ENCODE measurements at regions not wholly inside any gene's neighbourhood (a gene's known extent, or its start where the extent isn't known, plus 50 kb on each side); places are given as distances from the start of the nearest gene placed in this dataset.

DNA sequence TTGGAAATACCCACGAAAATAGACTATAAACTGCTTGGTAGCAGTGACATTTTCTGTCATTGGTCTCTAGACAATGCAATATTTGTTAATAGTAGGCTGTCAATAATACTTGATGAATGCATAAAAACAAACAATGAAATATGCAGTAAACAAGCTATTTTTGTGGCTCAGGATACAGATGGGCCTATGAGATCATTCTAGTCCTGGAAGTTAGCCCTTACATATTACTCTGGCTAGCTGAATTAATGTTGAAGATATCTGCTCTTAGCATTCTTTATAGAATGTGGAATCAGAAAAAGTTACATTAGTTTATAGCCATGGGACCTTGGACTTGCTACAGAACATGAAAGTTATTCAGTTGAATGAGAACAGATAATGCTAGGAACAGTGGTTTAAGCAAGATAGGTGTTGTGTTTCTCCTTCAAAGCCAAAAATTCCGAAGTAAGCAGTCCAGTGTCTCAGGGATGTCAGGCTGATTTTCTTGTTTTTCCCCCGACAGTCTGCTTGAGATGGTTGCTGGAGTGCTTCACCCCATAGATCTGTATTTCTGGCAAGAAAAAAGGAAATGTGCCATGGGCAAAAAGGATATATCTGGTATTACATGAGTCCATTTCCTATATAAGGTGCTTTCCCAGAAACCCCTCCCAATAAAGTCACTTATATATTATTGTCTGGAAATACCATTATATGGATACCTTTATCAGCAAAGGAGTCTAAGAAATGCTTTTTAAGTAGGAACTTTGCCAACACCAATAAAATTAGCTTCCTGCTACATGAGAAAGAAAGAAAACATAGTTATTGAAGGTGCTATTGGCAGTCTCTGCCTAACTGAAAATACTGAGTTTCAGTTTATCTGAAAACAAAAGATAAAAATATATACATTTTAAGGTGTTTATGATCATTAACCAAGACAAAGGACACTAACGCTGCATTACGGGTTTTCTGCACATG, 619.4 kb upstream of the ATP2B1 start:
- peaks cover 0 to 49% (median 0%) of the 10 kb centered on the region in 11 experiments; a peak in 5 of 22 replicates for H3K27me3 ChIP-seq
- H3K4me3 ChIP-seq: no peak overlapping the region
- H3K36me3 ChIP-seq: no peaks in the 10 kb centered on the region
- TF ChIP-seq Cebpa-rat (IDR thresholded peaks at IDR 0.05): no peak
- H3K27ac ChIP-seq: no peak overlapping the region
- H3K4me1 ChIP-seq: no peaks in the 10 kb centered on the region
- no peaks in the 10 kb centered on the region for H3K9me3 ChIP-seq (replicated peaks in 1 of 11)
- H3K9ac ChIP-seq: no peak overlapping the region
- no peaks in the 10 kb centered on the region for H4K20me1 ChIP-seq
- no peak overlapping the region for H3K4me2 ChIP-seq

DNA sequence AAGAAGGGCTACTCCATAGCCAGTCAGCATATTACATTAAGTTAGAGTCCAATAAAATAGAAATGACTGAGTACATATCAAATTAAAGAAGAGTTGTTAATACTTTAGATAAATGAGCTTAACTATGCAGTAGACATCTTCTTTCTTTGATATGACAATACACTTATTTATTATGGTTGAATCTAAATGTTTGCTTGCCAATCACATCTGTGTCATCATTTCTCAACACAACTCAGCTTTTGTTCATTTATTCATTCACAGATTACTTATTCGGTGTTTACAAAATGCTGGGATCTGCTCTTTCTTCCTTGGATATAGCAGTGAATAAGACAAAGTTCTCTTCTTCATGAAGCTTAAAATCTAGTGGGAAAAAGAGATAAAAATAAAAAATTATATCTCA, 614.6 kb upstream of the ATP2B1 start:
- Histone ChIP-seq H3K4me1 (no peaks in the 10 kb centered on the region), H3K9me3 (replicated peaks in 1 of 11) (no peaks in the 10 kb centered on the region), H3K9ac (no peak overlapping the region), H3K36me3 (no peaks in the 10 kb centered on the region), H3K4me3 (no peak overlapping the region), H4K20me1 (no peaks in the 10 kb centered on the region), H3K4me2 (no peak overlapping the region), H3K27ac (no peak overlapping the region), H3K27me3 (peaks cover 0 to 16% (median 0%) of the 10 kb centered on the region in 11 experiments; a peak in 3 of 22 replicates)
- TF ChIP-seq Cebpa-rat (IDR thresholded peaks at IDR 0.05): no peak

DNA sequence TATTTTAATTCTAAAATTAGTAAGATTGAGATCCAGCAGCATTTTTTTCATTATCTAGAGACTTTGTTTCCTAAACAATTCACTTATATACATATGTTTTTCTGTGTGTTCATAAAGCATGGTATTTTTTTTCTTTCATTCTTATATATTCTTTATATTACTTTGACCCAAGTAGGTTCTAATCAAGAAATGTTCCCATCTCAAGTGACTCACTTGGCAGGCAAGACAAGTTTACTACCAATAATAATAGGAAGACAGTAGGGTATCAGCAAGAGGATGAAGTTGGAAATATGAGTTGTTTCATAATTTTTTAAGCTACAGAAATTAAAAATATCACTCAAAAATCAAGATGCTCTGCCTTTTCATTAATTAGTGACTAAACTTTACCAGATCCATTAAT, 613.4 kb upstream of the ATP2B1 start:
- TF ChIP-seq Cebpa-rat (IDR thresholded peaks at IDR 0.05): no peak
- Histone ChIP-seq H3K36me3 (no peaks in the 10 kb centered on the region), H3K27ac (no peak overlapping the region), H3K4me1 (no peaks in the 10 kb centered on the region), H3K9me3 (replicated peaks in 1 of 11) (no peaks in the 10 kb centered on the region), H3K4me3 (no peak overlapping the region), H3K9ac (no peak overlapping the region), H3K4me2 (no peak overlapping the region), H3K27me3 (peaks cover 0 to 11% (median 0%) of the 10 kb centered on the region in 11 experiments; a peak in 1 of 22 replicates), H4K20me1 (no peaks in the 10 kb centered on the region)

DNA sequence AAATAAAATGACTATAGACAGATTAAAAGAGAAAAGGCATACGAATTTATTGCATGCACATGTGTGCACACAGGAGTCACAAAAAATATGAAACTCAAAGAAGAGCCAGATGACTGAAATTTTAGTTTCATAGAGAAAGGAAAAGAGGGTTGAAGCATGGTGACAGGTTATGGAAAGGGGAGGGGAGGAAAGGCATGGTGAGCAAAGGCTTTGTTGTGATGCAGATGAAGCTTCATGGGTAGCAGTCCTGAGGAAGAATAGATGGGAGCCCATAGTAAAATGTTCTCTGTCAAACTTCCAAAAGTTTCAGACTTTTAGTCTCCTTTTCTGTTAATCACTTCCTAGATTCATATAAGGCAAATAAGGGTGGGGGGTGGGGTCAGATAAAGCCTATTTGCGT, 612.7 kb upstream of the ATP2B1 start:
- peaks cover 0 to 11% (median 0%) of the 10 kb centered on the region in 11 experiments; a peak in 1 of 22 replicates for H3K27me3 ChIP-seq
- H3K9ac ChIP-seq: no peak overlapping the region
- no peak for TF ChIP-seq Cebpa-rat (IDR thresholded peaks at IDR 0.05)
- H3K36me3 ChIP-seq: no peaks in the 10 kb centered on the region
- H3K9me3 ChIP-seq (replicated peaks in 1 of 11): no peaks in the 10 kb centered on the region
- no peak overlapping the region for H3K4me3 ChIP-seq
- no peaks in the 10 kb centered on the region for H4K20me1 ChIP-seq
- H3K27ac ChIP-seq: no peak overlapping the region
- H3K4me2 ChIP-seq: no peak overlapping the region
- no peaks in the 10 kb centered on the region for H3K4me1 ChIP-seq

DNA sequence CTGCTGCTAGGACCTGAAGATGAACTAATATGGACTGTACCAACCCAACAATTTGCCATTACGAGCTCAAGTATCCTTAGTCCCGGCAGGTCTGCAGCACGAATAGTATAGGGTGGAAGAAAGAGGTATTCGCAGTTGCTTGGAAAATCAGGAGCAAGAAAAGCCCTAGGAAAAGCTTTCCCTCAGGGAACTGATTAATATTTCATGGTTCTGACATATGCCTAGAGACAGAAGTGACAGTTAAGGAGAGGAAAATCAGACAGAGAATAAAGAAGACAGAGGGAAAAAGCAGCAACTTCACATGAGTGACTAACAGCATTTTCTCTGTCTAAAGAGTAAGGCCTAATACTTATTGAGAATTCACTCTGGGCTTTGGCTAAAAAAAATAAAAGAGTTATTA, 602.9 kb upstream of the ATP2B1 start:
- Histone ChIP-seq H3K36me3 (no peaks in the 10 kb centered on the region), H3K4me1 (no peaks in the 10 kb centered on the region), H3K4me3 (no peak overlapping the region), H3K27me3 (no peaks in the 10 kb centered on the region), H3K9ac (no peak overlapping the region), H4K20me1 (no peaks in the 10 kb centered on the region), H3K4me2 (no peak overlapping the region), H3K9me3 (replicated peaks in 1 of 11) (no peaks in the 10 kb centered on the region), H3K27ac (no peak overlapping the region)
- TF ChIP-seq Cebpa-rat (IDR thresholded peaks at IDR 0.05): no peak

DNA sequence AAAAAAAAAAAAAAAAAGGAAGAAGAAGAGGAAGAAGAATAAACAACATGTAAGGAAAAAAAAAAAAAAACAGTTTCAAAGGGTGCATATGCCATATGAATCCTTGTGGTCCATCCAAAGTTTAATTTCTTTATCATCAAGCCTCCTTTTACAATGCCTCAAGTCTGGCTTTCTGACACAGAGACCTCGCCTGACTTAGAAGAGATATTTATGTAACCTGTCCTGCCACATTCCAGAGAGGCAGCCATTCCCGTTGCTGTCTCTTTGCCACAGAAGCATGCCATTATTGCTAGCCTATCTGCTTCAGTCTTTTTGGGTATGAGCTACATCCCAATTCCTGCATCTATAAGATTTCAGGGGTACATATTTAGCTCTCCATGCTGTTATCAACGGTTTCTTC, 596.7 kb upstream of the ATP2B1 start:
- no peaks in the 10 kb centered on the region for H4K20me1 ChIP-seq
- TF ChIP-seq Cebpa-rat (IDR thresholded peaks at IDR 0.05): no peak
- H3K27me3 ChIP-seq: no peaks in the 10 kb centered on the region
- no peak overlapping the region for H3K4me2 ChIP-seq
- H3K9ac ChIP-seq: no peak overlapping the region
- H3K36me3 ChIP-seq: no peaks in the 10 kb centered on the region
- H3K4me1 ChIP-seq: peaks cover 0 to 2% (median 0%) of the 10 kb centered on the region in 10 experiments; a peak in 5 of 20 replicates
- no peak overlapping the region for H3K4me3 ChIP-seq
- no peak overlapping the region for H3K27ac ChIP-seq
- H3K9me3 ChIP-seq (replicated peaks in 1 of 11): no peaks in the 10 kb centered on the region; a peak in 1 of 22 replicates

DNA sequence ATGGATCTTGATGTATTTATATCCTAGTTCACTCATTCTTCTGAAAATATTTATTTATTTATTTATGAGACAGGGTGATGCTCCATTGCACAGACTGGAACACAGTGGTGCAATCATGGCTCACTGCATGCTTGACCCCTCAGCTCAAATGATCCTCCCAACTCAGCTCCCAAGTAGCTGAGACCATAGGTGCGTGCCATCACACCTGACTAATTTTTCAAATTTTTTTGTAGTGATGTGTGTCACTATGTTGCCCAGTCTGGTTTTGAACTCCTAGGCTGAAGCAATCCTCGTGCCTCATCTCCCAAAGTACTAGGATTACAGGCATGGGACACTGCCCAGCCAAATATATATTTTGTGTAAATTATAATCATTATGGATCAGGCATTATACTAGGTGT, 595.6 kb upstream of the ATP2B1 start:
- Histone ChIP-seq H4K20me1 (no peaks in the 10 kb centered on the region), H3K4me1 (peaks cover 6 to 13% (median 11%) of the 10 kb centered on the region in 10 experiments; a peak in 18 of 20 replicates), H3K4me3 (no peak overlapping the region), H3K4me2 (no peak overlapping the region), H3K27ac (no peak overlapping the region), H3K27me3 (no peaks in the 10 kb centered on the region), H3K9ac (no peak overlapping the region), H3K36me3 (no peaks in the 10 kb centered on the region), H3K9me3 (replicated peaks in 1 of 11) (no peaks in the 10 kb centered on the region; a peak in 1 of 22 replicates)
- no peak for TF ChIP-seq Cebpa-rat (IDR thresholded peaks at IDR 0.05)

DNA sequence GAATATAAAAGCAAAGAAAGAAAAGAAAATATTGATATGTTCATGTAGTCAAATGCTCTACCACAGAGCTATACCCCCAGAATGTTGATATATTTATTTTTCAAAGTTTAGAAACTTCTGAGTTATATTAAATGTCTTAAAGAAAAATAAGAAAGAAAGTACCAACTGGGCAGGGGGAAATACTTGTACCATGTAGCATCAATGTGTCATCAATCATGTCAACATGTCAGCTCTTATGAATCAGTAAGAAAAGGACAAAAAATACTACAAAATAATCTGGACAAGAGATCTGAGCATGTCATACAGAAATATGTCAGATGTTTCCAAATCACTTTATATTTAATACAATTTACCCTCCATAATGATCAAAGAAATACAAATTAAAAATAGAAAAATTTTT, 595.1 kb upstream of the ATP2B1 start:
- Histone ChIP-seq H3K4me1 (peaks cover 10 to 18% (median 16%) of the 10 kb centered on the region in 10 experiments; a peak in 19 of 20 replicates), H3K36me3 (no peaks in the 10 kb centered on the region), H3K4me2 (no peak overlapping the region), H3K27me3 (0 out of 22 replicates have a peak, but pooled peaks cover 0 to under 1% (median 0%) of the 10 kb centered on the region in 11 experiments), H3K9ac (no peak overlapping the region), H3K4me3 (no peak overlapping the region), H3K27ac (no peak overlapping the region), H3K9me3 (replicated peaks in 1 of 11) (no peaks in the 10 kb centered on the region; a peak in 1 of 22 replicates), H4K20me1 (no peaks in the 10 kb centered on the region)
- no peak for TF ChIP-seq Cebpa-rat (IDR thresholded peaks at IDR 0.05)

DNA sequence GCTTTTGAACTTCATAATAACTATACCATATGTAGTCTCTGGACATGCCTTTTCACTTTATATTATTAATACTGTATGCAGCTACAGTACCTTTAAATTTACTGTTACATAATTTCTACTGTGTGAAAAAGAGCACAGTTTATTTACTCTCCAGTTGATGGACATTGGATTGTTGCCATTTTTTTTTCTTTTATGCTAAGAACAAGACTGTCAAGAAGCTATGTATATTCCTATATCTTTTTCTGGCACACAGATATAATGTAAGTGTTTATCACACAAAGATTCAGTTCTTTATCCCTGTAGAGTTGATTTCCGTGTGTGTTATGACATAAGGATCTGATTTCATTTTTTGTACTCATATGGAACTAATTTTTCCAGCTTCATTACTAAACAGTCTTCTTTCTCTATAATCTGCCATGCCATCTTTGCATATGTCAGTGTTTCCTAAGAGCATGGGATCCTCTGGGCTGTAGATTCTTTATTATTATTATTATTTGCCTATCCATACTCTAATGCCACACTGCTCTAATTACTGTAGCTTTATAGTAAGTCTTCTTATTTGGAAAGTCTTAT, 593.0 kb upstream of the ATP2B1 start:
- H4K20me1 ChIP-seq: no peaks in the 10 kb centered on the region
- H3K4me1 ChIP-seq: peaks cover 14 to 23% (median 20%) of the 10 kb centered on the region in 10 experiments; a peak in 19 of 20 replicates
- no peaks in the 10 kb centered on the region; a peak in 1 of 22 replicates for H3K9me3 ChIP-seq (replicated peaks in 1 of 11)
- H3K4me2 ChIP-seq: no peak overlapping the region
- no peak overlapping the region for H3K9ac ChIP-seq
- no peak overlapping the region for H3K27ac ChIP-seq
- no peak for TF ChIP-seq Cebpa-rat (IDR thresholded peaks at IDR 0.05)
- H3K36me3 ChIP-seq: no peaks in the 10 kb centered on the region
- 0 out of 22 replicates have a peak, but pooled peaks cover 0 to 3% (median 0%) of the 10 kb centered on the region in 11 experiments for H3K27me3 ChIP-seq
- no peak overlapping the region for H3K4me3 ChIP-seq

All from BLaER1 treated with 17β-estradiol and CSF1 and Interleukin-3, amounts not matched to agents 10 nM and 100 nM (cell line).